HG02970 (cell line): ENCODE measurements at regions not wholly inside any gene's neighbourhood (a gene's known extent, or its start where the extent isn't known, plus 50 kb on each side); places are given as distances from the start of the nearest gene placed in this dataset.
"Not testable (repeated sequence)": the region's sequence is repeated elsewhere in the genome, so short reads cannot be mapped to it uniquely, and the experiment has no call there.

Experiments
- ATAC-seq: cut with Tn5 transposase; IDR thresholded peaks from one replicate; pipeline ENCODE4 v1.9.1; 2021; ENCODE audit warnings: mild to moderate bottlenecking, moderate library complexity, moderate number of reproducible peaks; ENCODE audit not compliant: unreplicated experiment, low FRiP score

- not testable (repeated sequence) for ATAC-seq
Observed at GRCh38 chr6:71007298-71007697, 50.4 kb upstream of the B3GAT2 start.

- no peak for ATAC-seq
Observed at GRCh38 chr6:71011871-71012371, 55.1 kb upstream of the B3GAT2 start.

- ATAC-seq, result peak; percentile 74
Observed at GRCh38 chr6:71012866-71013469, 56.1 kb upstream of the B3GAT2 start.

GRCh38 chr6:71015392-71015791 is 58.5 kb upstream of the B3GAT2 start:
- ATAC-seq, result no peak

GRCh38 chr6:71028236-71028876 is 71.5 kb upstream of the B3GAT2 start:
- no peak for ATAC-seq

- no peak for ATAC-seq
Observed at GRCh38 chr6:71028877-71029252, 72.0 kb upstream of the B3GAT2 start.

GRCh38 chr6:71029555-71029954 is 72.7 kb upstream of the B3GAT2 start:
- no peak for ATAC-seq

- no peak for ATAC-seq
Observed at GRCh38 chr6:71031912-71032311, 75.1 kb upstream of the B3GAT2 start.

GRCh38 chr6:71033171-71033570 is 76.3 kb upstream of the B3GAT2 start:
- no peak for ATAC-seq

- ATAC-seq, result no peak
Observed at GRCh38 chr6:71033890-71034289, 77.0 kb upstream of the B3GAT2 start.

- ATAC-seq, result no peak
Observed at GRCh38 chr6:71034563-71035345, 77.9 kb upstream of the B3GAT2 start.

- no peak for ATAC-seq
Observed at GRCh38 chr6:71035871-71036270, 79.0 kb upstream of the B3GAT2 start.

- ATAC-seq, result no peak
Observed at GRCh38 chr6:71038711-71039344, 82.0 kb upstream of the B3GAT2 start.

GRCh38 chr6:71040043-71040442 is 83.2 kb upstream of the B3GAT2 start:
- no peak for ATAC-seq

GRCh38 chr6:71040841-71041240 is 84.0 kb upstream of the B3GAT2 start:
- no peak for ATAC-seq

GRCh38 chr6:71043902-71044301 is 87.0 kb upstream of the B3GAT2 start:
- no peak for ATAC-seq

- no peak for ATAC-seq
Observed at GRCh38 chr6:71044753-71045152, 87.9 kb upstream of the B3GAT2 start.

- ATAC-seq, result no peak
Observed at GRCh38 chr6:71045296-71045695, 88.4 kb upstream of the B3GAT2 start.

GRCh38 chr6:71047417-71047816 is 90.6 kb upstream of the B3GAT2 start:
- ATAC-seq, result no peak

- ATAC-seq, result no peak
Observed at GRCh38 chr6:71048320-71049164, 91.7 kb upstream of the B3GAT2 start.
